ENCODE measurements at regions not wholly inside any gene's neighbourhood (a gene's known extent, or its start where the extent isn't known, plus 50 kb on each side); places are given as distances from the start of the nearest gene placed in this dataset.

DNA sequence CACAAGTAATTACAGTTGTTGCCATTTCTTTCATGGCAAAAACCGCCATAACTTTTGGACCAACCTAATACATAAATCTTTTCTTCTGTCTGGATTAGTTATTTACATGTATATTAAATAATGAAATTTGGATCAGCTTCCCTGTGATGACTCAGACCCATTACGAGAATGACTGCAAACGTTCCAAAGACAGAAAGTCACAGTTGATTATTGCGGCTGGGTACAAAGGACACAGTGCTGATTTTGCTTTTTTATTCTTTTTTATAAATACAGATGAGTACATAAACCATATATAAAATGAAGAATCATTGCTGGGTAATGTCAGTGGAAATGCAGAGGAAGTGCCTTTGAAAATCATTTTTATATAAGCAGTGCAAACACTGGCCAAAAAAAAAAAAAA lies 126.2 kb downstream of the TWIST2 start:
- peaks cover 0 to 6% of the 10 kb centered on the region in 2 donors for H3K9me3 ChIP-seq
- no peaks in the 10 kb centered on the region for H3K36me3 ChIP-seq
- peak overlapping the region in 1 of 2 donors; percentile 63 for H3K27ac ChIP-seq
- no peak for DNase-seq
- TF ChIP-seq, protein P1, sequence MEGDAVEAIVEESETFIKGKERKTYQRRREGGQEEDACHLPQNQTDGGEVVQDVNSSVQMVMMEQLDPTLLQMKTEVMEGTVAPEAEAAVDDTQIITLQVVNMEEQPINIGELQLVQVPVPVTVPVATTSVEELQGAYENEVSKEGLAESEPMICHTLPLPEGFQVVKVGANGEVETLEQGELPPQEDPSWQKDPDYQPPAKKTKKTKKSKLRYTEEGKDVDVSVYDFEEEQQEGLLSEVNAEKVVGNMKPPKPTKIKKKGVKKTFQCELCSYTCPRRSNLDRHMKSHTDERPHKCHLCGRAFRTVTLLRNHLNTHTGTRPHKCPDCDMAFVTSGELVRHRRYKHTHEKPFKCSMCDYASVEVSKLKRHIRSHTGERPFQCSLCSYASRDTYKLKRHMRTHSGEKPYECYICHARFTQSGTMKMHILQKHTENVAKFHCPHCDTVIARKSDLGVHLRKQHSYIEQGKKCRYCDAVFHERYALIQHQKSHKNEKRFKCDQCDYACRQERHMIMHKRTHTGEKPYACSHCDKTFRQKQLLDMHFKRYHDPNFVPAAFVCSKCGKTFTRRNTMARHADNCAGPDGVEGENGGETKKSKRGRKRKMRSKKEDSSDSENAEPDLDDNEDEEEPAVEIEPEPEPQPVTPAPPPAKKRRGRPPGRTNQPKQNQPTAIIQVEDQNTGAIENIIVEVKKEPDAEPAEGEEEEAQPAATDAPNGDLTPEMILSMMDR (IDR thresholded peaks at IDR 0.05) = no peak
- H3K27me3 ChIP-seq = peaks cover 0 to 36% of the 10 kb centered on the region in 2 donors
- intact Hi-C loops (cut with DNase I) = no loop called here
- no peak for ATAC-seq
- H3K4me1 ChIP-seq = no peaks in the 10 kb centered on the region
- no peak overlapping the region for H3K4me3 ChIP-seq

DNA sequence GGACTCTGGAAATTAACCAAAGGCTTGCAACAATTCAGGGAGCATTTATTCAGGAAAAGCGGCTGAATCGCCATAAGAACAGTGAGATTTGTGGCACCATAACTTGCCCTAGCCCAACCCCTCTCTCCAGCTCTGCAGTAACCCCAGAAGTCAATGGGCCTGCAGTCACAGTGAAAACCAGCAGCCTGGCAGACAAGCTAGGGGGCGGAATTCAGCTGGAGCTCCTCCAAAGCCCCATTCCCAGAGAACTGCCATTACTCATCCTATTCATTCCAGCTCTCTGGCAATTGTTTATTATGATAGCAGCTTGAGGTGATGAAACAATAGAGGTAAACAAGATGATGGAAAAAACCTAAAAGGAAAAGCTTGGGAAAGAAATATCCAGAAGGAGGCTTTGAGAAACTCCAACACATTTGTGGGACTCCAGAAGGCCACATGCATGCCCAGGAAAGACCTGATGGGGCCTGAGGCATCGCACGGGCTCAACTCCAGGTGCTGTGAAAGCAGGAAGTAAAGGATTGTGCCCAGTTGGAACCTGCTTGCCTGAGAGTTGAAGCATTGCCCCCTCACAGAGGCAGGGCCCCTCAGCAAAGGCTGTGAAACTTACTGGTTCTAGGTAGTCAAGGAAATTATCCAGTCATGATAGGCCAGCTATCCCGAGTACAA lies 126.7 kb downstream of the TWIST2 start:
- ATAC-seq (no peak), DNase-seq (no peak)
- no peaks in the 10 kb centered on the region for H3K4me1 ChIP-seq
- H3K36me3 ChIP-seq = no peaks in the 10 kb centered on the region
- H3K27ac ChIP-seq = peak overlapping the region in 1 of 2 donors; percentile 63
- peaks cover 0 to 34% of the 10 kb centered on the region in 2 donors for H3K27me3 ChIP-seq
- intact Hi-C loops (cut with DNase I) = no loop called here
- TF ChIP-seq, protein P1 (IDR thresholded peaks at IDR 0.05) = no peak
- H3K4me3 ChIP-seq = no peak overlapping the region
- H3K9me3 ChIP-seq = peaks cover 0 to 6% of the 10 kb centered on the region in 2 donors

DNA sequence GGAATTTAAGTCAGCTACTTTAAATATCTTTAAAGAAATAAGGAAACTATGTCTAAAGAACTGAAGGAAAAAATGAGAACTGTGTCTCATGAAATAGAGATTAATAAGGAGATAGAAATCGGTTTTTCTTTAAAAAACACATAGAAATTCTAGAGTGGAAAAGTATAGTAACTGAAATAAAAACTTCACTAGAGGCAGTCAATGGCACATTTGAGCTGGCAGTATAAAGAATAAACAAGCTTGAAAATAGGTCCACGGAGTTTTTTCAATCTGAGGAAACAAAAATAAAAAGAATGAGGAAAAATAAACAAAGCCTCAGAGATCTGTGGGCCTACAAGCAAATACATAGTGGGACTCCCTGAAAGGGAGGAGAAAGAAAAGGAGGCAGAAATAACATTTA lies 127.5 kb downstream of the TWIST2 start:
- intact Hi-C loops (cut with DNase I) = no loop called here
- Histone ChIP-seq H3K4me1 (no peaks in the 10 kb centered on the region), H3K27ac (peak overlapping the region in 1 of 2 donors; percentile 63), H3K4me3 (no peak overlapping the region), H3K36me3 (no peaks in the 10 kb centered on the region), H3K9me3 (peaks cover 0 to 6% of the 10 kb centered on the region in 2 donors), H3K27me3 (peaks cover 0 to 29% of the 10 kb centered on the region in 2 donors)
- ATAC-seq = no peak
- TF ChIP-seq, protein P1 (IDR thresholded peaks at IDR 0.05) = no peak
- no peak for DNase-seq

DNA sequence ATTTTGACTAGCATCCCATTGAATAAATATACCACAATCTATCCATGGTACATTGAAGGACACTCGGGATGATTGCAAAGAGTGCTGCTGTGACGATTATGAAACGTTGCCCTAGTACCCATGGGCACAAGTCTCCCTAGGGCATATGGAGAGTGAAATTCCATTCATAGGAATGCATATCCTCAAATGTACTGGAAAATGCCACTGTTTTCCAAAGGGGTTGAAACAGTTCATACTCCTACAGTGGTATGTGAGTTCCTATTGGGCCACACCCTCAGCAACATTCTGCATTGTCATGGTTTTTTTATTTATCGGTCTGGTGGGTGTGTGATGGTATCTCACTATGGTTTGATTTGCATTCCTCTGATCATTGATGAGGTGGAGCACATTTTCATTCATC lies 130.6 kb downstream of the TWIST2 start:
- Histone ChIP-seq H3K4me3 (no peak overlapping the region), H3K4me1 (no peaks in the 10 kb centered on the region), H3K36me3 (no peaks in the 10 kb centered on the region), H3K27ac (no peak overlapping the region), H3K27me3 (no peaks in the 10 kb centered on the region), H3K9me3 (peaks cover 0 to 6% of the 10 kb centered on the region in 2 donors)
- intact Hi-C loops (cut with DNase I) = no loop called here
- ATAC-seq = no peak
- DNase-seq = no peak
- TF ChIP-seq, protein P1 (IDR thresholded peaks at IDR 0.05) = no peak

DNA sequence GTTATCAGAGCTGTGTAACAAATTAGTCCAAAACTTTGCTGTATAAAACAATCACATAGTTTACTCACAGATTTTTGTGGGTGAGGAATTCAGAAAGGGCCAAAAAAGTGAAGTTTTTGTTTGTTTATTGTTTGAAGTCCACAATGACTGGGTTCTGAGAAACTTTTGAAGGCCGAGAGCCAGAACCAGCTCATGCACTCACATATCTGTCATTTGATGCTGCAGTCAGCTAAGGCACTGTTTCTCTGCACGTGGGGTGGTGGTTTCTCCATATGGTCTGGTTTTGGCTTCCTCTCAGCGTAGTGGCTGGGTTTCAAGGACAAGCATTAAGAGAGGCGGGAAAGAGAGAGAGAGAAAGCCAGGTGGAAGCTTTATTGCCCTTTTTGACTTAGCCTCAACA lies 131.8 kb downstream of the TWIST2 start:
- Histone ChIP-seq H3K4me3 (no peak overlapping the region), H3K27ac (no peak overlapping the region), H3K27me3 (peaks cover 0 to 8% of the 10 kb centered on the region in 2 donors), H3K9me3 (peaks cover 0 to 6% of the 10 kb centered on the region in 2 donors), H3K4me1 (no peaks in the 10 kb centered on the region), H3K36me3 (no peaks in the 10 kb centered on the region)
- TF ChIP-seq, protein P1 (IDR thresholded peaks at IDR 0.05) = no peak
- DNase-seq (no peak), ATAC-seq (no peak)
- intact Hi-C loops (cut with DNase I) = no loop called here

Measured in left lung (tissue), 4 donors.